ENCODE measurements at regions not wholly inside any gene's neighbourhood (a gene's known extent, or its start where the extent isn't known, plus 50 kb on each side); places are given as distances from the start of the nearest gene placed in this dataset.
"Not testable (repeated sequence)": the region's sequence is repeated elsewhere in the genome, so short reads cannot be mapped to it uniquely, and the experiment has no call there.

- H3K36me3 ChIP-seq (ENCODE audit: control insufficient read depth in 1 of 2, insufficient read depth in 2 of 2, low read length in 2 of 2) = no peaks in the 10 kb centered on the region
- H4K12ac ChIP-seq (ENCODE audit: low read depth, low read length) = no peak overlapping the region
- H3K27ac ChIP-seq (ENCODE audit: low read depth, low read length) = no peak overlapping the region
- no peak overlapping the region for H2AK5ac ChIP-seq (ENCODE audit: low read length)
- H2BK5ac ChIP-seq (ENCODE audit: low read depth, low read length, poor library complexity) = no peak overlapping the region
- H3K4me3 ChIP-seq (ENCODE audit: low read depth, low read length) = no peak overlapping the region
- no peak overlapping the region for H3K4me2 ChIP-seq (ENCODE audit: low read length)
- no peak overlapping the region for H3K18ac ChIP-seq (ENCODE audit: low read length)
- no peak overlapping the region for H3K14ac ChIP-seq (ENCODE audit: low read length)
- H3K79me1 ChIP-seq (ENCODE audit: low read length) = no peaks in the 10 kb centered on the region
- no peak overlapping the region for H3K23ac ChIP-seq (ENCODE audit: low read length)
- no peak overlapping the region for H3K4ac ChIP-seq (ENCODE audit: low read depth, low read length)
- no peaks in the 10 kb centered on the region for H3K27me3 ChIP-seq (ENCODE audit: insufficient read depth, low read length)
- no peaks in the 10 kb centered on the region for H3K79me2 ChIP-seq (ENCODE audit: control insufficient read depth, insufficient read depth, low read length, poor library complexity)
- no peak overlapping the region for H2BK120ac ChIP-seq (ENCODE audit: insufficient read depth, low read length, poor library complexity)
- WGBS (ENCODE audit: extremely low coverage, insufficient coverage, insufficient read length) = no CpG with 5 or more reads among the region's 1 CpG
- no peak overlapping the region for H2AFZ ChIP-seq (ENCODE audit: insufficient read depth, low read length, poor library complexity)
- no peak overlapping the region for H2BK12ac ChIP-seq (ENCODE audit: low read length)
- no peak overlapping the region for H4K91ac ChIP-seq (ENCODE audit: low read depth, low read length)
- no peak for DNase-seq
- H3K4me1 ChIP-seq (ENCODE audit: control insufficient read depth in 1 of 2, insufficient read depth in 2 of 2, low read length in 2 of 2) = no peaks in the 10 kb centered on the region
- no peak overlapping the region for H4K8ac ChIP-seq (ENCODE audit: low read depth, low read length)
- H3K9me3 ChIP-seq (ENCODE audit: insufficient read depth, low read depth, low read length) = no peaks in the 10 kb centered on the region
- no peak overlapping the region for H3K9ac ChIP-seq (ENCODE audit: low read length)
These were observed 727.9 kb upstream of the DIAPH2 start for GRCh38 chrX:95956745-95957144.

- not testable (repeated sequence) for H3K4me1 ChIP-seq (ENCODE audit: control insufficient read depth in 1 of 2, insufficient read depth in 2 of 2, low read length in 2 of 2); H3K4ac ChIP-seq (ENCODE audit: low read depth, low read length); H4K8ac ChIP-seq (ENCODE audit: low read depth, low read length); H2AFZ ChIP-seq (ENCODE audit: insufficient read depth, low read length, poor library complexity); H3K27ac ChIP-seq (ENCODE audit: low read depth, low read length); H4K91ac ChIP-seq (ENCODE audit: low read depth, low read length); H2BK12ac ChIP-seq (ENCODE audit: low read length); H3K9me3 ChIP-seq (ENCODE audit: insufficient read depth, low read depth, low read length); H3K18ac ChIP-seq (ENCODE audit: low read length); H3K79me2 ChIP-seq (ENCODE audit: control insufficient read depth, insufficient read depth, low read length, poor library complexity); H4K12ac ChIP-seq (ENCODE audit: low read depth, low read length); H3K9ac ChIP-seq (ENCODE audit: low read length); H3K23ac ChIP-seq (ENCODE audit: low read length); H2BK120ac ChIP-seq (ENCODE audit: insufficient read depth, low read length, poor library complexity); H3K4me3 ChIP-seq (ENCODE audit: low read depth, low read length); H3K27me3 ChIP-seq (ENCODE audit: insufficient read depth, low read length); H3K36me3 ChIP-seq (ENCODE audit: control insufficient read depth in 1 of 2, insufficient read depth in 2 of 2, low read length in 2 of 2); H3K14ac ChIP-seq (ENCODE audit: low read length); H3K4me2 ChIP-seq (ENCODE audit: low read length); DNase-seq; H2BK5ac ChIP-seq (ENCODE audit: low read depth, low read length, poor library complexity); H3K79me1 ChIP-seq (ENCODE audit: low read length); H2AK5ac ChIP-seq (ENCODE audit: low read length)
- WGBS (ENCODE audit: extremely low coverage, insufficient coverage, insufficient read length) = no CpG with 5 or more reads among the region's 9 CpGs
These were observed 711.1 kb upstream of the DIAPH2 start for GRCh38 chrX:95973456-95974095.

GRCh38 chrX:95974096-95974470, 710.6 kb upstream of the DIAPH2 start:
- Histone ChIP-seq H3K27ac (ENCODE audit: low read depth, low read length) (no peak overlapping the region), H3K4me2 (ENCODE audit: low read length) (no peak overlapping the region), H4K8ac (ENCODE audit: low read depth, low read length) (no peak overlapping the region), H3K79me1 (ENCODE audit: low read length) (no peaks in the 10 kb centered on the region), H3K18ac (ENCODE audit: low read length) (no peak overlapping the region), H2BK5ac (ENCODE audit: low read depth, low read length, poor library complexity) (no peak overlapping the region), H3K27me3 (ENCODE audit: insufficient read depth, low read length) (no peaks in the 10 kb centered on the region), H2AK5ac (ENCODE audit: low read length) (no peak overlapping the region), H3K9me3 (ENCODE audit: insufficient read depth, low read depth, low read length) (no peaks in the 10 kb centered on the region), H4K91ac (ENCODE audit: low read depth, low read length) (no peak overlapping the region), H3K14ac (ENCODE audit: low read length) (no peak overlapping the region), H2BK12ac (ENCODE audit: low read length) (no peak overlapping the region), H3K4ac (ENCODE audit: low read depth, low read length) (no peak overlapping the region), H2BK120ac (ENCODE audit: insufficient read depth, low read length, poor library complexity) (no peak overlapping the region), H4K12ac (ENCODE audit: low read depth, low read length) (no peak overlapping the region), H3K79me2 (ENCODE audit: control insufficient read depth, insufficient read depth, low read length, poor library complexity) (no peaks in the 10 kb centered on the region), H3K4me3 (ENCODE audit: low read depth, low read length) (no peak overlapping the region), H3K23ac (ENCODE audit: low read length) (no peak overlapping the region), H3K36me3 (ENCODE audit: control insufficient read depth in 1 of 2, insufficient read depth in 2 of 2, low read length in 2 of 2) (no peaks in the 10 kb centered on the region), H3K9ac (ENCODE audit: low read length) (no peak overlapping the region), H2AFZ (ENCODE audit: insufficient read depth, low read length, poor library complexity) (no peak overlapping the region), H3K4me1 (ENCODE audit: control insufficient read depth in 1 of 2, insufficient read depth in 2 of 2, low read length in 2 of 2) (no peaks in the 10 kb centered on the region)
- no peak for DNase-seq
- no CpG with 5 or more reads among the region's 4 CpGs for WGBS (ENCODE audit: extremely low coverage, insufficient coverage, insufficient read length)

- Histone ChIP-seq H4K91ac (ENCODE audit: low read depth, low read length) (no peak overlapping the region), H2BK120ac (ENCODE audit: insufficient read depth, low read length, poor library complexity) (no peak overlapping the region), H2AK5ac (ENCODE audit: low read length) (no peak overlapping the region), H3K4me2 (ENCODE audit: low read length) (no peak overlapping the region), H3K23ac (ENCODE audit: low read length) (no peak overlapping the region), H3K27ac (ENCODE audit: low read depth, low read length) (no peak overlapping the region), H3K27me3 (ENCODE audit: insufficient read depth, low read length) (no peaks in the 10 kb centered on the region), H4K12ac (ENCODE audit: low read depth, low read length) (no peak overlapping the region), H4K8ac (ENCODE audit: low read depth, low read length) (no peak overlapping the region), H2BK12ac (ENCODE audit: low read length) (no peak overlapping the region), H2BK5ac (ENCODE audit: low read depth, low read length, poor library complexity) (no peak overlapping the region), H3K14ac (ENCODE audit: low read length) (no peak overlapping the region), H3K4me3 (ENCODE audit: low read depth, low read length) (no peak overlapping the region), H3K79me1 (ENCODE audit: low read length) (no peaks in the 10 kb centered on the region), H3K36me3 (ENCODE audit: control insufficient read depth in 1 of 2, insufficient read depth in 2 of 2, low read length in 2 of 2) (no peaks in the 10 kb centered on the region), H3K4ac (ENCODE audit: low read depth, low read length) (no peak overlapping the region), H3K79me2 (ENCODE audit: control insufficient read depth, insufficient read depth, low read length, poor library complexity) (no peaks in the 10 kb centered on the region), H3K9ac (ENCODE audit: low read length) (no peak overlapping the region), H2AFZ (ENCODE audit: insufficient read depth, low read length, poor library complexity) (no peak overlapping the region), H3K18ac (ENCODE audit: low read length) (no peak overlapping the region), H3K4me1 (ENCODE audit: control insufficient read depth in 1 of 2, insufficient read depth in 2 of 2, low read length in 2 of 2) (no peaks in the 10 kb centered on the region), H3K9me3 (ENCODE audit: insufficient read depth, low read depth, low read length) (no peaks in the 10 kb centered on the region)
- no CpG with 5 or more reads among the region's 5 CpGs for whole genome bisulfite sequencing (ENCODE audit: extremely low coverage, insufficient coverage, insufficient read length)
- DNase-seq = no peak
These were observed 709.8 kb upstream of the DIAPH2 start for GRCh38 chrX:95974890-95975289.

Measured in trophoblast cell (in vitro differentiated cells and primary cell).